Right cardiac atrium (tissue), 5 donors: ENCODE measurements at regions not wholly inside any gene's neighbourhood (a gene's known extent, or its start where the extent isn't known, plus 50 kb on each side); places are given as distances from the start of the nearest gene placed in this dataset.

ENCODE experiments used
- ATAC-seq, 2 donors: fragments of 200-7000 bp; cut with Tn5 transposase; one replicate each; pipeline versions ENCODE4 v1.8.0 to v1.9.1; 2020; ENCODE audit warnings: moderate library complexity in 2 of 2, mild to moderate bottlenecking in 1 of 2
- DNase-seq, 3 donors: peaks; one replicate each; pipeline ENCODE4 v3.0.0-alpha.2; 2020
- H3K27ac ChIP-seq: one replicate; pipeline ENCODE4 v1.5.1; 2013; ENCODE audit warnings: mild to moderate bottlenecking, low read length, control low read depth, moderate library complexity
- H3K27me3 ChIP-seq: one replicate; pipeline ENCODE4 v1.6.1; 2013; ENCODE audit not compliant: control insufficient read depth, insufficient read depth
- H3K4me1 ChIP-seq: one replicate; pipeline ENCODE4 v1.6.1; 2013; ENCODE audit warnings: low read length; ENCODE audit not compliant: control insufficient read depth, insufficient read depth
- H3K4me3 ChIP-seq: one replicate; pipeline ENCODE4 v1.5.1; 2013; ENCODE audit warnings: low read length, control low read depth
- H3K9me3 ChIP-seq: one replicate; pipeline ENCODE4 v1.6.1; 2013; ENCODE audit warnings: low read length; ENCODE audit not compliant: control insufficient read depth
- WGBS: extraction: QIAGEN DNeasy Blood & Tissue Kit; methylation state at CpG from one replicate; pipeline ENCODE4 v1.1.7; 2013; 5-methylcytosine and 5-hydroxymethylcytosine counted together
- intact Hi-C, 4 donors: fragments of 100-400 bp; cut with DNase I; formaldehyde crosslinking; loops; one replicate each; pipeline versions ENCODE4 v1.11.0 to v1.14.0; 2022 to 2023
- donor health status: healthy with polysubstance abuse.
- donor health status: DM: no; HTN: yes; CAD: no.
- donor health status: DM: no; HTN: no; CAD: no.
- donor health status: DM: no; HTN: yes; CAD: no; lungs with severe emphysema.
- donor health status: DM: yes; HTN: yes; CAD: no.

GRCh38 chr1:218494449-218494852, 149.3 kb downstream of the TGFB2 start:
- Histone ChIP-seq H3K9me3 (no peaks in the 10 kb centered on the region), H3K27me3 (no peaks in the 10 kb centered on the region), H3K27ac (no peak overlapping the region), H3K4me3 (no peak overlapping the region), H3K4me1 (no peaks in the 10 kb centered on the region)
- DNase-seq = no peak
- intact Hi-C loops = no loop called here
- ATAC-seq = no peak
- 63% methylated on average over 2 of the region's 2 CpGs for WGBS

- peaks cover 2% of the 10 kb centered on the region for H3K4me1 ChIP-seq
- intact Hi-C loops = no loop called here
- no peak for DNase-seq
- WGBS = 80% methylated on average over 3 of the region's 3 CpGs
- H3K27me3 ChIP-seq = no peaks in the 10 kb centered on the region
- H3K27ac ChIP-seq = no peak overlapping the region
- no peak overlapping the region for H3K4me3 ChIP-seq
- no peaks in the 10 kb centered on the region for H3K9me3 ChIP-seq
- no peak for ATAC-seq
These were observed 150.8 kb downstream of the TGFB2 start for GRCh38 chr1:218495931-218496330.

- ATAC-seq (peak in 1 of 2 donors; percentile 46), DNase-seq (no peak)
- H3K27me3 ChIP-seq = no peaks in the 10 kb centered on the region
- no peak overlapping the region for H3K4me3 ChIP-seq
- intact Hi-C loops = no loop called here
- H3K4me1 ChIP-seq = peaks cover 2% of the 10 kb centered on the region
- H3K27ac ChIP-seq = no peak overlapping the region
- no peaks in the 10 kb centered on the region for H3K9me3 ChIP-seq
- WGBS = 86% methylated on average over 2 of the region's 2 CpGs
These were observed 151.4 kb downstream of the TGFB2 start for GRCh38 chr1:218496561-218496960.

- DNase-seq (no peak), ATAC-seq (peak; percentile 54 to 55)
- H3K27me3 ChIP-seq = no peaks in the 10 kb centered on the region
- peak overlapping the region; percentile 49 for H3K4me3 ChIP-seq
- intact Hi-C loops = no loop called here
- H3K27ac ChIP-seq = no peak overlapping the region
- H3K4me1 ChIP-seq = peaks cover 2% of the 10 kb centered on the region
- WGBS = 57% methylated on average over 8 of the region's 8 CpGs
- no peaks in the 10 kb centered on the region for H3K9me3 ChIP-seq
These were observed 153.2 kb downstream of the TGFB2 start for GRCh38 chr1:218498056-218498938.

- ATAC-seq (peak; percentile 54 to 61), DNase-seq (no peak)
- H3K9me3 ChIP-seq = no peaks in the 10 kb centered on the region
- intact Hi-C loops = no loop called here
- H3K27ac ChIP-seq = no peak overlapping the region
- H3K27me3 ChIP-seq = no peaks in the 10 kb centered on the region
- peaks cover 2% of the 10 kb centered on the region for H3K4me1 ChIP-seq
- 33% methylated on average over 4 of the region's 4 CpGs for WGBS
- H3K4me3 ChIP-seq = peak overlapping the region; percentile 49
These were observed 154.0 kb downstream of the TGFB2 start for GRCh38 chr1:218499011-218499691.

GRCh38 chr1:218499911-218500310, 154.8 kb downstream of the TGFB2 start:
- ATAC-seq (no peak), DNase-seq (no peak)
- no peak overlapping the region for H3K4me3 ChIP-seq
- H3K27me3 ChIP-seq = no peaks in the 10 kb centered on the region
- intact Hi-C loops = no loop called here
- no peaks in the 10 kb centered on the region for H3K9me3 ChIP-seq
- 93% methylated on average over 7 of the region's 7 CpGs for WGBS
- peaks cover 2% of the 10 kb centered on the region for H3K4me1 ChIP-seq
- H3K27ac ChIP-seq = no peak overlapping the region

GRCh38 chr1:218501161-218501560, 156.0 kb downstream of the TGFB2 start:
- no peaks in the 10 kb centered on the region for H3K27me3 ChIP-seq
- DNase-seq (no peak), ATAC-seq (no peak)
- H3K9me3 ChIP-seq = no peaks in the 10 kb centered on the region
- H3K4me3 ChIP-seq = no peak overlapping the region
- intact Hi-C loops = no loop called here
- no peak overlapping the region for H3K27ac ChIP-seq
- 62% methylated on average over 5 of the region's 5 CpGs for WGBS
- H3K4me1 ChIP-seq = peaks cover 2% of the 10 kb centered on the region

- Histone ChIP-seq H3K4me1 (peaks cover 2% of the 10 kb centered on the region), H3K27me3 (no peaks in the 10 kb centered on the region), H3K4me3 (no peak overlapping the region), H3K9me3 (no peaks in the 10 kb centered on the region), H3K27ac (no peak overlapping the region)
- 95% methylated on average over 2 of the region's 2 CpGs for WGBS
- intact Hi-C loops = no loop called here
- ATAC-seq (no peak), DNase-seq (no peak)
These were observed 157.2 kb downstream of the TGFB2 start for GRCh38 chr1:218502383-218502782.

- ATAC-seq (no peak), DNase-seq (no peak)
- Histone ChIP-seq H3K27me3 (no peaks in the 10 kb centered on the region), H3K27ac (no peak overlapping the region), H3K9me3 (no peaks in the 10 kb centered on the region), H3K4me3 (no peak overlapping the region), H3K4me1 (peaks cover 2% of the 10 kb centered on the region)
- intact Hi-C loops = no loop called here
These were observed 158.0 kb downstream of the TGFB2 start for GRCh38 chr1:218503102-218503501.

- no peak overlapping the region for H3K27ac ChIP-seq
- H3K27me3 ChIP-seq = no peaks in the 10 kb centered on the region
- no peaks in the 10 kb centered on the region for H3K9me3 ChIP-seq
- no peak for DNase-seq
- intact Hi-C loops = no loop called here
- ATAC-seq = no peak
- WGBS = 89% methylated on average over 2 of the region's 2 CpGs
- no peaks in the 10 kb centered on the region for H3K4me1 ChIP-seq
- no peak overlapping the region for H3K4me3 ChIP-seq
These were observed 162.3 kb downstream of the TGFB2 start for GRCh38 chr1:218507355-218508002.

GRCh38 chr1:218510153-218510772, 165.1 kb downstream of the TGFB2 start:
- H3K4me3 ChIP-seq = no peak overlapping the region
- no peaks in the 10 kb centered on the region for H3K27me3 ChIP-seq
- no peak for ATAC-seq
- DNase-seq = no peak
- 90% methylated on average over 6 of the region's 6 CpGs for WGBS
- no peak overlapping the region for H3K27ac ChIP-seq
- no peaks in the 10 kb centered on the region for H3K4me1 ChIP-seq
- intact Hi-C loops = loop anchor here in 1 of 4 donors (10.0 kb wide), 1 partner anchor 145 kb away; no protein-coding TSS in a partner anchor
- no peaks in the 10 kb centered on the region for H3K9me3 ChIP-seq
